ENCODE measurements at regions not wholly inside any gene's neighbourhood (a gene's known extent, or its start where the extent isn't known, plus 50 kb on each side); places are given as distances from the start of the nearest gene placed in this dataset.

GRCh38 chr16:64892835-64893785 lies 228.8 kb downstream of the CDH11 start:
- DNase-seq (ENCODE audit: low spot score), result peak; percentile 10

- no peak for DNase-seq (ENCODE audit: low spot score)
Observed at GRCh38 chr16:64889446-64889845, 232.4 kb downstream of the CDH11 start.

GRCh38 chr16:64887651-64888050 lies 234.2 kb downstream of the CDH11 start:
- no peak for DNase-seq (ENCODE audit: low spot score)

- no peak for DNase-seq (ENCODE audit: low spot score)
Observed at GRCh38 chr16:64882078-64882784, 239.6 kb downstream of the CDH11 start.

- DNase-seq (ENCODE audit: low spot score), result no peak
Observed at GRCh38 chr16:64880994-64881393, 240.9 kb downstream of the CDH11 start.

- no peak for DNase-seq (ENCODE audit: low spot score)
Observed at GRCh38 chr16:64880006-64880405, 241.9 kb downstream of the CDH11 start.

DNA sequence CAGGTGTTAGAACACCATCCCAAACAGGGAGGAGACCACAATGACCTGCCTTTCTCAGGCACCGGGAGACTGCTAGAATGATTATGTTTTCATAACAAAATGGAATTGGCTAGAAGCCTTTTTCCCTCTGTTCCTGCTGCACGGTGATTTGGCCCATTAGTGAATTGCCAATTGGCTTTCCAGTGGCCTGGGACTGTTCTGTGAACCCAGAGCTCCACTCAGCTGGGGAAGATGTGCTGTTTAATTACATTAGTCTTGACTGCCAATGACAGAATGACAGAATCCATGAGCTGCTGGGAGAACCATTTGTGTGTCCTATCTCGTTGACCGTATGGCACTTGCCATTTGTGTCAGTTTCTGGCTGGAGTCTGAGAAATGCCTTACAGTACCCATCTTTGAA lies 242.9 kb downstream of the CDH11 start:
- DNase-seq (ENCODE audit: low spot score), result no peak

DNA sequence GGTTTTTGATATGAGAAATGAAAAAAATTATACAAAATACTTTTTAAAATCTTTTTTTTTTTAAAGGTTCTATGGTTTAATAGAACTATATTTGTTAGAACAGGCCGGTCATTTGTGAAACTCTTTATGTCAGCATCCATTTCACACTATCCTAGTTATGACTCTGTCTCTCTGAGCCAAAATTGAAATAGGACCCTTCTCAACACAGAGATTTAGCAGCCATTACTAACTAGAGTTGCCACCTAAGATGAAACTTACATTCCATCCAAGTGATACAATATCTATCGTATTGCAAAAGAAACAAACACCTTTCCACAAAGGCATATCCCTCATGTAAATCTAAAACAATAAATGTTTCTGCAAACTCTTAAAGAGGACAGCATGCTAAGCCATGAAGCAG lies 249.8 kb downstream of the CDH11 start:
- DNase-seq (ENCODE audit: low spot score), result no peak

DNA sequence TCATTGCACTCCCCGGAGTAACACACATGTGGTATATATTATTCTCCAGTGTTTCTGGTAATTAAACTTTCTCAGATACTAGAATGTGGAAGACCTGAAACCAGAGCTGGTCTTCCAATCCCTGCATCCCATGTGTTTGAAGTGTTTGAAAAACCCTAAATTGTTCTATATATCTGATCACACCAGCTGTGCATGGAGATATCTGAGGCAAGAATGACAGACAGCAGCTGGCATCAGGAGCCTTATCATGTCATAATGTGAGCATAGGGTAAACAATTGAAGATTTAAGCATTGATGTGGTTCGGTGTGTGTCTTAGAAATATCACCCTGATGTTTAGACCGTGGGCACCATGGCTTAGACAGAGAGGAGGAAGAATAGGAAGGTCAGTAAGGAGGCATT lies 251.0 kb downstream of the CDH11 start:
- DNase-seq (ENCODE audit: low spot score), result no peak

DNA sequence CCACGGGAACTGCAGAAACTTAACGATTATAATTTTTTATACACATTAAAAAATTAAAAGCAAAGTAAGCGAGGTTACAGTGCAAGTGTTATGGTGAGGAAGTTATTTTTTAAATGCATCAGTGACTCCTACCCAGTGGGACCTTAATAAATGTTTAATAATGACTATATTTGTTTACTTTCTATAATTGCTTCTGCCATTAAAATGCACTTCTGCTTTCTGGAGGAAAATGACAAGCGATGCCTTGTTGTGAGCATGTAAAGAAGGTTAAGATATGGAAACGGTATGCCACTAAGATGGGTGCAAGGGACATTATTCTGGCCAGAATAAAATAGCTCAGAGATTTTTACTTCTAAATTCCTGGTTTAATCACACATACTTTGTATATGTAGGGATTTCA lies 252.1 kb downstream of the CDH11 start:
- no peak for DNase-seq (ENCODE audit: low spot score)

GRCh38 chr16:64866021-64866420 lies 255.8 kb downstream of the CDH11 start:
- no peak for DNase-seq (ENCODE audit: low spot score)

DNA sequence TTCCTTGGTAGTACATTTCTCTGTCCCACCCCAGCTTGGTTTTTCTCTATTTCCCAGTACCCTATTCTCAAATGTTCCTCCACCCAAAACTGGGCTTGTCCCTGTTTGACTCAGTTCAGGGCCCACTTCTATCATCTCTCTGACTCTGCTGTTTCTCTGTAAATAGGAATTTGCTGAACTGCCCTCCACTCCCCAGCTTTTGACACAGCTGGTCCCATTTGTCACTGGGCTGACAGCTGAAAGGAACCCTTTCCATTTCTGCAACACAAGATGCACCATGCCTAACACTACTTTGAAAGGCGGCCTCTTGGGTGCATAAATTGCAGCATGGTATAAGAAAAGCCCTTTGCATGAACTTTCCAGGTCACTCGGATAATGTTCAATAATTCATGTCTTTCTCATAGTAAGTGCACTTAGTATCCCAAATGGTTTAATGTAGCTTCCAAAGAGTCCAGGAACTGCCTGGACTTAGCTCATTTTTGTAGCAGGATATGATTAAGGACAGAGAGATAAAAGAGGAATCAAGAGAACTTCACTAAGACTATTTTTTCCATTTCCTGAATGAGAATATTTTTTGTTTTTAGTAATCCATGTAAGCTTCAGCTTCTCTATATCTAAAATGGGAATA lies 256.7 kb downstream of the CDH11 start:
- DNase-seq (ENCODE audit: low spot score), result peak; percentile 4

- DNase-seq (ENCODE audit: low spot score), result peak; percentile 48
Observed at GRCh38 chr16:64864232-64864809, 257.5 kb downstream of the CDH11 start.

DNA sequence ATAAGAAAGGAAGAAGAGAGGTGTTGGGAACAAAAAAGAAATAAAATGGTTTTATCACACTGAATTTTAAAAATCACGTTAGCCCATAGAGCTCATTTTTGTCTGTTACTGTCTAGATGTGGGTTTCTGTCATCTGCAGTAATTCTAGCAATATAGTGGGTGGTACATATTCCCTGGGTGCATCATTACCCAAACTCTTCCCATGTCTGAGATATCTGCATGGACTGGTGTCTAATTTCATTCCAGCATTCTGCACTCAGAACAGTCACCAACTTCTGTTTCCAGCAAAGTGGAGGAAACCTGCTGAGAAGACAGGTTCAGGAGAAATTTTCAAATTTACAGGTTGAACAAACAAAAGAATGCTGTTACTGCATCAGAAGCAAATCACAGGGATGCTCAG lies 263.8 kb downstream of the CDH11 start:
- no peak for DNase-seq (ENCODE audit: low spot score)

- no peak for DNase-seq (ENCODE audit: low spot score)
Observed at GRCh38 chr16:64857411-64857810, 264.5 kb downstream of the CDH11 start.

DNA sequence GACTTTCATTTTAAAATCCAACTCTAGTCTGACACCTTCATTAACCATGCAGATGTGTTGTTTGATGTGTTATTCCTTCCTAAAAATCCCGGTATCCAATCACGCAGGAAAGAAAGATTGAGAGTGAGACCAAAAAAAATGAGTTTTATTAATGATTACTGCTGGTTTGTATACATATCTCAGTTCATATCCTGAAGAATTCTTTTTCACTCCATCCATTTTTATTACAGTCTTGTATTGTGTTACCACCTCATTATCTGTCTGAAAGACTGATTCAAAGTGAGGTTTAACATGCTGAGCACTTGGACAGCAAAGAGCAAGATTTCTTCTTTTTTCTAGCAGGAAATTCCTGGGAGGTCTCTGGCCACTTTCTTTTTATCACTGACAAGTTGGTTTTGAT lies 268.3 kb downstream of the CDH11 start:
- no peak for DNase-seq (ENCODE audit: low spot score)

GRCh38 chr16:64846966-64847365 lies 274.9 kb downstream of the CDH11 start:
- DNase-seq (ENCODE audit: low spot score), result no peak

DNA sequence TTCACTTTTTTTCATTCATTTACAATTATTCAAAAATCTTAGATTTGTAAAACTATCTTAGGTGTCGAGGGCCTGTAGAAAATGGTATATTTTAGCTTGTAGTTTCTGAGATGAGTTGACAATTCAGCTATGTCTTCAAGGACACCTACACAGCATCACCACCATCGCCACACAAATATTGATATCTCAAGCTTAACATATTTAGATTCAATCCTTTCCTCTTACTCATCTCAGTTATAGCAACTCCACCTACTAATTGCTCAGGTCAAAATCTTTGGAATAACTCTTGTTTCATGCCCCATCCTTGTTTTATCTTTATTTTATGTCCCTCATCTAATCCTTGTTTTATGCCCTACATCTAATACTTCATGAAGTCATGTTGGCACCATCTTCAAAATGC lies 276.8 kb downstream of the CDH11 start:
- no peak for DNase-seq (ENCODE audit: low spot score)

- DNase-seq (ENCODE audit: low spot score), result no peak
Observed at GRCh38 chr16:64841482-64841881, 280.4 kb downstream of the CDH11 start.

- DNase-seq (ENCODE audit: low spot score), result no peak
Observed at GRCh38 chr16:64841071-64841470, 280.8 kb downstream of the CDH11 start.

DNA sequence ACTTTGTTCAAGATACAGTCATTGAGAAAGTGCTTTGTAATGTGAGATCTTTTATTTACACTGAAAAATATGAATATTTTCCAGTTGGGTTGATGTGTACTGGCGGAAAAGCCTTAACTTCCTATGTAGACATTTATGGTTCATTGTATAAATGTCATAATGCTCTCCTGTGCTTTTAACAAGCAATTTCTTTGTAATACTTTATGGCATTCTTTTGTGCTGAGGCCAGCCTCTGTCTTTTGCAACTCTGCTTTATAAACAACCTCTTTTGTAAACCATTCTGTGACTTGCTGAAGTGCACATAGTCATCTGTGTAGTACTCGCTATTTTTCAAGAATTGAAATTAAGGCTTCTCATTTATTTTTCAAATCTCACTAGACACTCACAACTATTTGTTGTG lies 291.2 kb downstream of the CDH11 start:
- DNase-seq (ENCODE audit: low spot score), result no peak

- DNase-seq (ENCODE audit: low spot score), result no peak
Observed at GRCh38 chr16:64829678-64830077, 292.2 kb downstream of the CDH11 start.

GRCh38 chr16:64826374-64826773 lies 295.5 kb downstream of the CDH11 start:
- no peak for DNase-seq (ENCODE audit: low spot score)
